GM18511 (cell line): ENCODE measurements at regions not wholly inside any gene's neighbourhood (a gene's known extent, or its start where the extent isn't known, plus 50 kb on each side); places are given as distances from the start of the nearest gene placed in this dataset.

Experiments
- ATAC-seq: cut with Tn5 transposase; IDR thresholded peaks from one replicate; pipeline ENCODE4 v1.9.1; 2021; ENCODE audit warnings: mild to moderate bottlenecking, moderate library complexity; ENCODE audit not compliant: unreplicated experiment

DNA sequence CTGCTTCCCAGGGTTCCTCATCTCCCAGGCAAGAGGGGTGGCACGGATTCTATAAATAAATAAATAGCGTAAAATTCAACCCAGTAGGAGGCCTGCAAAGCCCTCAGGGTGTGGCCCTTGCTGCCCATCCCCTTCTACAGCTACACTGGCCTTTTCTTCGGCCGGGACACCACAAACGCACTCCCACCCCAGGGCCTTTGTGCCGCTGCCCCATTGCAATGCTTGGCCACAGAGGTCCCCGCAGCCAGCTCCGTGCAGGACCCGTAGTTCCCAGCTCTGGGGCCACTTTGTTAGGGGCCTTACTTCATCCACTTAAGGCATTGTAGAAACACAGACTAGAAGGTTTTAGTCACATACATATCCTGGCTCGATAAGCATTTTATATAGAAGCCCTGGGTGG is 151.2 kb downstream of the ERMARD start:
- no peak for ATAC-seq

DNA sequence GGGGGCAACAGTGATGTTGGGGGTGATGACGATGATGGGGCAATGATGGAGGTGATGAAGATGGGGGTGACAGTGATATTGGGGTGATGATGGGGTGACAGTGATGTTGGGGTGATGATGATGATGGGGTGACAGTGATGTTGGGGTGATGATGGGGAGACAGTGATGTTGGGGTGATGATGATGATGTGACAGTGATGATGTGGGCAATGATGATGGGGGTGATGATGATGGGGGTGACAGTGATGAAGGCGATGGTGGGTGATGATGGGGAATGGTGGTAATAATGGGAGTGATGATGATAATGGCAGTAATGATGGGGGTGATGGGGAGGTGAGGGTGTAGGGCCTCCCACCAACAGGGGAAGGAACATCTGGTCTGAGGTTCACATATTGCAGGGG is 150.6 kb downstream of the ERMARD start:
- no peak for ATAC-seq

DNA sequence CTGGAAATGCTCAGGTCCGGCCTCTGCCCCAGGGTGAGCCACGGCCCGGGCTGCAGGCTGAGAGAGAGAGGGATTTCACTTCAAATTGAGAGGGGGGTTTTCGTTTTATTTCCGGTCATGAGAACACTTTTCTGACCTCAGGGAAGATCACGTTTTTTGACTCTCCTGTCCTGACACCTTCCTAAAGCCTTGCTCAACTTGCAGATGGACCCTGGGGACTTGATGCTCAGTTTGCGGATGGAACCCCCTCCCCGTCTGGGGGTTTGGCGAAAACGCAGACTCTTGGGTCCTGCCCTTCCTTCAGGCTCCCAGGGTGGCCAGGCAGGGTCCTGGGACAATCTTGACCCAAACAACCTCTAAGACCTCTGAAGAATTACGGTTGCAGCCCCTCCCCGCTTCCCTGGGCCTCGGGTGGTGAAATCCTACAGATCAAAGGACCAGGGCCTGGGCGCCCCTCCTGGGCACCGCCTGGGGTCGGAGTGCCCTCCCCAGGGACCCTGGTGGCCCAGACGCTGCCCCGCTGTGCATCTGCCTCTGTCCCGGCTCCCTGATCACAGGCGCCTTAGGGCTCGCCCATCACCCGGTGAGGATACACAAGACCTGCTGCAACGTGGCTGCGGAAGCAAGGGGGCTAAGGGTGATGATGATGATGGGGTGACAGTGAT is 148.2 kb downstream of the ERMARD start:
- no peak for ATAC-seq

DNA sequence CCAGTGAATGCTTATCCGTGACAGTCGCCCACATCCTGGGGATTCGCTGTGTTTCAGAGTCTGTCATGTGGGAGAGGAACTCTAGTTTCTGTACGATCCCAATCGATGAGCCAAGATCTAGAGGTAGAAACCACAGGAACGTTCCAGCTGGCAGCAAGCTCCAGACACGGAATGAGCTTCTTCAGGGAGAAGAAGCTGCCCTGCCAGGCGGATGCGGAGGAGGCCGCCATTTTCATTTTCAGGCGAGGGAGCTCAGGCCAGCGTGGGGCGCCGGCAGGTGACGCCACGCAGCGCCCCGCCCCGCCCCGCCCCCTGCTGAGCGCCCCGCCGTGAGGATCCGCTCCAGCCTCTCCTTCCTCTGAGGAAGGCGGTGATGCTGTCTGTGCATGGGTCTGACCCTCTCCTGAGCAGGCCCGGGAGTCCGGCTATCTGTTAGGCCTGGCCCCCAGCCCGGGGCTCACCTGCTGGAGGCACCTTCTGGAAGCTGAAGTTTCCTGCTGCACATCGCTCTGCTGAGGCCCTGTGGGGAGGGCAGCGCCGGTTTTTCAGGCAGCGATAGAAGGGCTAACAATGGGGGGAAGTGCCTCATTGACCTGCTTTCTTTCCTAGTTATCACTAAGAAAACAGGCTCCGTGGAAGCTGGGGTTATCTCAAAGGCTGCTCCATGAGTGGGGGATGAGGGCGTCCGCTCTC is 147.5 kb downstream of the ERMARD start:
- no peak for ATAC-seq

DNA sequence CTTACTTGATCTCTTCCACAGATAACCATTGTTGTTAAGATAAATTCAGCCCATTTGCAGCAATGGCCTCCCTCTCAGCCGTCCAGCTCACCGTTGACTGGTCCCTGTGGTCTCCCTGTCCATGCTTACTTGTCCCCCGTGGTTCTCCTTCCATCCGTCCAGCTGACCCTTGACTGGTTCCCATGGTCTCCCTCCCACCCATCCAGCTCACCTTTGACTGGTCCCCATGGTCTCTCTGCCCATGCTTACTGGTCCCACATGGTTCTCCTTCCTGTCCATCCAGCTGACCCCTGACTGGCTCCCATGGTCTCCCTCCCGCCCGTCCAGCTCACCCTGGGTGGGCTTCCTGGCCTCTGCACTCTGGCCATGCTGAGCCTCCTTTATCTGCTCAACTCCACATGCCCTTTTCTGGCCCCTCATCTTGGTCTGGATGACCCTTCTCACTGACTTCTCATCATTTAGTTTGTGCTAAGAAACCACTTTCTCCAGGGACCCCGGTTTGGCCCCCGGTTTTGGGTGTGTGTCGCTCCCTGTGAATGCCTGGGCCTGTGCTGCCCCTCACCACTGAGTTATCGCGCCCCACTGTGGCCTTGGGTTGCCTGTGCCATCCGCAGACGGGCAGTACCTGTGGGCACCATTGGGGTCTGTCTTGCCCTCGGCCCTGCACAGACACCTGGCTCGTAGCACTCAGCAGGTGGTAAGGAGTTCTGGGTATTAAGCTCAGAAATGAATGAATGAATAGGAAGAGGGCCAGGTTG is 146.4 kb downstream of the ERMARD start:
- no peak for ATAC-seq

DNA sequence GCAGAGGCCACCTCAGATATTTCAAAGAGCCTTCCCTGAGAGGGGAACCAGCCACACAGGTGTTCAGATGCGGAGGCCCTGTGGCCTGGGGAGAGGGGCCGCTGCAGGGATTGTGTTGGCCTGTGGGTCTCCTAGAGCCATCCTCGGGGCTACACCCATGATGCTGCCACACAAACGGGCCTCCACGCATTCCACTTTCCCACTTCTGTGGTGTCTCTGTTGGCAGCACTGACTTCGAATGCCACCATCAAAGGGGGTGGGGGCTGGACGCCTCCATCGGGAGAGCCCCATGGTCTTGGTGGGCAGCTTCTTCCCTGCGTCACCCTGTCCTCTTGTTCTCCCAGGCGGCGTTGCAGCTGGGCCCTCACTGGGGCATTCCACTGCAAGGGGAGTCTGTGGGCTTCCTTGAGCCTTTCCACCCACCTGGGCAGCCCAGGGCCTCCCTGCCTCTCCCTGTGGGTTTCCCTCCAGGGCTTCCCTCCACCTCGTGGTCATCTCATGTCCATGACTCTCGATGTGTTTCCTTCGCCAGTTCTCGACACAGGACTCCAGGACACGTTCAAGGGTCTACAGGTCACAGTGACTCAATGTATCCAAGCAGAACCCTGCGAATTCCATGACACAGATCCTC is 145.5 kb downstream of the ERMARD start:
- ATAC-seq, result no peak

DNA sequence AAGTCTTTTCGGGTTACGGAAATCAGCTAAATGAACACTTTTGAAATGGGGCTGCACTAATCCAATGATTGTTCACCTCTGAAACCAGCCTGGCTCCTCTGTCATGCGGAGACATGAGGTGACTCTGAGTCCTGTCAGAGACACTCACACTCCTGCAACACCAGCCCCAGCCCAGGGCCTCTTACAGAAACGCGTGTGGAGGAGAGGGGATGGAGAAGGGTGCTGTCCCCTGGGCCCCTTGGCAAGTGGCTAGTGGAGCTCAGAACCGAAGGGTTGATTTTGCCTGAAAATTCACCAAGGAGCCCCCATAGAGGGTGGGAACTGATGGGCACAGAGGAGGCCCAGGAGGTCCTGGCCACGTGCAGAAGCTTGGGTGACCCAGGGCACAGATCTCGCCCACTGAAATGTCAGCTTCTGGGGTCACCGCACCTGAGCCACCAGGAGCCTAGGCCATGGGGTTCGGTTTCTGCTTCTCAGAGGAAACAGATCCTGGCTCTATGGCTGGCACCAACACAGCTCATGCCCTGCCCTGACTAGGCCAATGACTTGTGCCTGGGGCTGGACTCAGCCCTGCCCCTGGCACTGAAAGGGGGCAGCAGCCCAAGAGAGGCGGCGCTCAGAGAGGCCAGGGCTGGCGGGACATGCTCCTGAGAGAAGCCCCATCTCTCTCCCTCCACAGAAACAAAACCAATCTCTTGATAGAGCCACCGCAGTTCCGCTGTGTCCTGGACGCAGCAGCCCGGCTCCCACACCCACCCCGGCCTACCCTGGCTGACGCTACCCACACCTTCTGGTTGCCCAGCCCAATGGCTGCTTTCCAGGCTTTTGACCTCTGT is 144.7 kb downstream of the ERMARD start:
- no peak for ATAC-seq

DNA sequence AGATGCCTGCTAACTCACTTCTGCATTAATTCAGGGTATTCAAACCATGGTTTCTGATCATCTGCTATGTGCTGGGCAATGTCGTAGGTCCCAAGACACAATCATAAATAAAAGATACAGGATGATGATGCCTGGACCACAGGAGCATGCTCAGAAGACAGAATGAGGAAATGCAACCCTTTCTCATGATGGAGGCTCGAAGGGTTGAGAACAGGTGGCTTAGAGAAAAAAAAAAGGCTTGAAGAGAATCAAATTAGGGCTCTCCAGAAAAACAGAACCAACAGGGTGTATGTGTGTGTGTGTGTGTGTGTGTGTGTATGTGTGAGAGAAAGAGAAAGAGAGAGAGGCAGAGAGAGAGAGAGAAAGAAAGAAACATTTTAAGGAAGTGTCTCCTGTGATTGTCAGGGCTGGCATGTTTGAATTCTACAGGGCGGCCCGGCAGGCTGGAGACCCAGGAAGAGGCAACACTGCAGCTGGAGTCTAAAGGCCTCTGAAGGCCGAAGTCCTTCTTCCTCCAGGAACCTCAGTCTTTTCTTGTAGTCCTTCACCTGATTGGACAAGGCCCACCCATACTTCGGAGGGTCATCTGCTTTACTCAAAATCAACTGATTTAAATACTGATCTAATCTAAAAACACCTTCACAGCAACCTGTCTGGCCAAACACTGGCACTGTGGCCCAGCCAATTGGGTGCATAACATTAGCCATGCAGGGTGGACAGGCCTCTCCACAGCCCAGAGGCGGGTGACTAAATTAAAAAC is 143.8 kb downstream of the ERMARD start:
- ATAC-seq, result no peak

DNA sequence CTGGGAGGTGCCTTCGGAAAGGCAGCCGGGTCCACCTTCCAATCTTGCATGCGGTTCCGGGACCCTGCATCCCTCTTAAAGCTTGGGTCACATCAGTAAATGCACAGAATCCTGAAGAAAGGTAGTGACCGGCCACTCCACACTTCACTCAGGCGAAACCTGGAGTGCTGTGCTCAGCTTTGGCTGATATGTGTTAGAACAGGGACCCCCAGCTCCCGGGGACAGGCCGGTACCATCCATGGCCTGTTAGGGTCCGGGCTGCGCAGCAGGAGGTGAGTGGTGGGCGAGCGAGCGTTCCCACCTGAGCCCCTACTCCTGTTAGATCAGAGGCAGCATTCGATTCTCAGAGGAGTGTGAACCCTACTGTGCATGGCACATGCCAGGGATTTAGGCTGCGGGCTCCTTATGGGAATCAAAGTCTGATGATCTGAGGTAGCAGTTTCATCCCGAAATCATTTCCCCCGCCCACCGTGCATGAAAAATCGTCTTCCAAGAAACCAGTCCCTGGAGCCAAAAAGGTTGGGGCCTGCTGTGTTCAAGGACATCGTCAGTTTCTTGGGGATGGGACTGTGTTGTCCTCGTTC is 143.0 kb downstream of the ERMARD start:
- ATAC-seq, result no peak

DNA sequence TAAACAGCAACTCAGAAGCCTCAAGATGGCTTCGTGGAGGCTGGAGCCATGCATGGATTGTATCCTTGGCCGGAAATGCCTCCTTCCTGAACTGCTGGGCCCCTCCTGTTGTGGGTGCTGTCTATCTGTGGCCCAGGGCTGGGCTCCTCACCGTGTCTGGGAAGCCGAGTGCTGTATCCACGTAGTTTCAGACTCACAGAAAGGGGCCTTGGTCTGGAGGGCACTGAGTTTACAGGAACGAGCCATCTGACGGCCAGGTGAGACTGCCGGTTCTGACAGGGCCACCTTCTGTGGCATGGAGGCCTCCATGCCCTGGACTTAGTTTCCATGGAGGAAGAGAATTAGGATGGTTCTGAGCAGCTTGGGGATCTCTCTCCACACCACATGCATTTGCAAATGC is 142.2 kb downstream of the ERMARD start:
- ATAC-seq, result no peak

DNA sequence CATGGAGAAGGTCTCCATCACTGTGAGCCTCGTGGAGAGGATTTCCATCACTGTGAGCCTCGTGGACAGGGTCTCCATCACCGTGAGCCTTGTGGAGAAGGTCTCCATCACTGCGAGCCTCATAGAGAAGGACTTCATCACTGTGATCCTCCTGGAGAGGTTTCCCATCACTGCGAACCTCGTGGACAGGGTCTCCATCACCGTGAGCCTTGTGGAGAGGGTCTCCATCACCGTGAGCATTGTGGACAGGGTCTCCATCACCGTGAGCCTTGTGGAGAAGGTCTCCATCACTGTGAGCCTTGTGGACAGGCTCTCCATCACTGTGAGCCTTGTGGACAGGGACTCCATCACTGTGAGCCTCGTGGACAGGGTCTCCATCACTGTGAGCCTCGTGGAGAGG is 140.4 kb downstream of the ERMARD start:
- ATAC-seq, result no peak

DNA sequence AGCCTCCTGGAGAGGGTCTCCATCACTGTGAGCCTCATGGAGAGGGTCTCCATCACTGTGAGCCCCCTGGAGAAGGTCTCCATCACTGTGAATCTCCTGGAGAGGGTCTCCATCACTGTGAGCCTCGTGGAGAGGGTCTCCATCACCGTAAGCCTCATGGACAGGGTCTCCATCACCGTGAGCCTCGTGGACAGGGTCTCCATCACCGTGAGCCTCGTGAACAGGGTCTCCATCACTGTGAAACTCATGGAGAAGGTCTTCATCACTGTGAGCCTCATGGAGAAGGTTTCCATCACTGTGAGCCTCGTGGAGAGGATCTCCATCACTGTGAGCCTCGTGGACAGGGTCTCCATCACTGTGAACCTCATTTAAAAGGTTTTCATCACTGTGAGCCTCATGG is 140.0 kb downstream of the ERMARD start:
- no peak for ATAC-seq

DNA sequence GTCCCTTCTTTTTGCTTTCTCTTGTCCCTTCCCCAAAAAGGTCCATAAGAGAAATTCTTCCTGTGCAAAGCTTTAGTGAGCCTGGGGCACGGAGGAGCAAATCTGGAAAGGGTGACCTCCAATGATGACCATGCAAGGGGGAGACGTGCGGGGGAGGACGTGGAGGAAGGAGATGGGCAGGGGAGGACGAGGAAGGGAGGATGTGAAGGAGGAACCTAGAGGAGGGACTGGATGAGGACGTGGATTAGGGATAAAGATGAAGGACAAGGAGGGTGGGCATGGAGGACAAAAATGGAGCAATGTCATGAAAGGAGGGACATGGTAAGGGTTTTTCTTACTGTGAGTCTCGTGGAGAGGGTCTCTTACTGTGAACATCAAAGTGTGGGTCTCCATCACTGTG is 139.5 kb downstream of the ERMARD start:
- no peak for ATAC-seq

DNA sequence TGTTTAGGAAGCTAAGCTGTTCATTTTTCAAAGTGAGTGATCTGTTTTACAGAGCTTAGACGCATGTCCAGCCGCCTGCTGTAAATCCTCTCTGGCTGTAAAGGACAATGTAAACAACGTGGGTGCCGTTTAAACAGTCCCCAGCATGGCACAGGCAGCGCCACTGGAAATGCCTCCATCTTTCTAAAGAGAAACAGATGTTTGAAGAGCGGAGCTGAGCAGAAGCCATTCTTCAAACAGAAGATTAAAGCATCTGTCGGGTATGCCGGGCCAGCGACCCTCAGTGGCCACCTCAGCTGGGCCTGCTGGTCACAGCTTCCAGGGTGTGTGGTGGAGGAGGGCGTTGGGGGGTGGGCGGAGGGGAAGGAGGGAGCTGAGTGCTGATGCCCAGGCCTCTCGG is 138.6 kb downstream of the ERMARD start:
- no peak for ATAC-seq

DNA sequence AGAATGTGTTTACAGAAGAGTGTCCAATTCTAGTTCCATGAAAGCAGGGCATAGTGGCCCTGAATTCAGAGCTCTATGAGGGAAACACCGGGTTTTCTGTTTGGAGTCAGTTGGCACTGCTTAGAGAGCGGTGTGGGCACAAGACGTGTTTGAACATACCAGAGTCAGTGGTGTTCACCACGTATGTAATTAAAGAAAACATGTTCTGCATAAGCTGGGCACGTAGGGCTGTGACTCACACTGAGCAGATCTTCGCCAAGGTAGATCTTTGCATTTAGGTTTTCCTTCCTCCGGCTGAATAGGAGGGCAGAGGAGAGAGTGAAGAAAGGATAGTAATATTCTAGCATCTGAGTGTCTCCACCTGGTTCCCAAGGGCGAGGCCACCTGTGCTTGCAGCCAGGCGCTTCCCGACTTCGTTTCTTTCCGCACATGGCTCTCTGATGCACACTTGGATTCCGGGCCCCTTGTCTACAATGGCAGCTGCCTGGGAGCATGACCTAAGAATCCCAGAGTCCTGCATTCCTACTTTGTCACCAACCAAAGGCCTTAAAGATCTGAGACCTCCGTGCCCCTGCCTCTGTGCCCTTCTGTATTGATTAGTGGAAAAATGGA is 136.2 kb downstream of the ERMARD start:
- no peak for ATAC-seq

DNA sequence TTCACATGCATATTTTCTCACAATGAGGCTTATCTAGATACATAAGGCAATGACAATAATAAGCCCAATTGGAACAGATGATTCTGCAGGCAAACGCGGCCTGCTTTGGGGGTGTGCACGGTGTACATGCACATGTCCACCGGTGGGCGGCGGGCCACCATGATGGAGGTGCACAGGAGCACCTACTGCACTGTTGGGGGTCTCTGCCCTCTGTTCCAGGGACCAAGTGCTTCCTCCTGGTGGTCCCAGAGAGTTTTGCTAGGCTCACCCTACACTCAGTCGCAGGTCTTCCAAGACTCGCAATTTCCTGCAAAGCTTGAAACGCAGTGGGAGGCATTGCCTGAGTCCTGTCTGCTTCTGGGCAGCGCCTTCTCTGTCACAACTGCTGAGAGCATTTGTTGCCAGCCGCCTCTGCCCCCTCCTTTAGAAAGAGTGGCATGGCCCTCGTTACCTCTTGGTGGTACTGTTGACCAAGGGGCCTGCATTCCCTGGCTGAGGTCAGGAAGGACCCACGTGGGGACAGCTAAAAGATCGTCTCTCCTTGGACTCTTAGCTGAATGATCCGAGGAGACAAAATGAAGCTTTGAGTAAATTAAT is 135.3 kb downstream of the ERMARD start:
- ATAC-seq, result no peak

DNA sequence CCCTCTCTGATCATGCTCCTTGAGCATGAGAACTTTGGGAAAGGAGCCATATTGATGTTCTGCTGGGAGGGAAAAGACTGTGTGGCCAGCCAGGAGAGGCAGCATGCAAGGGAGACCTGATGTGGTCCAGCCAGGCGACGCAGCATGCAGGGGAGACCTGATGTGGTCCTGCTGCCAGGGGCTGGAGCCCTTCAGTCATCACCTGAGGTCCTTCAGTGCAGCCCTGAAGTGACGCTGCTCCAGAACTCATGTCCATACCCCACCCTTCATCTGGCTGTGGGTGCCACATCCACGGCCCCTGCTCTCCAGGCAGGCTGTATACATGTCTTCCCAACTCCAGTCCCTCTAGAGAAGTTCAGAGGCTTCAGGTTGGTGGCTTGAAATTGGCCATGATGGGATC is 134.4 kb downstream of the ERMARD start:
- no peak for ATAC-seq

DNA sequence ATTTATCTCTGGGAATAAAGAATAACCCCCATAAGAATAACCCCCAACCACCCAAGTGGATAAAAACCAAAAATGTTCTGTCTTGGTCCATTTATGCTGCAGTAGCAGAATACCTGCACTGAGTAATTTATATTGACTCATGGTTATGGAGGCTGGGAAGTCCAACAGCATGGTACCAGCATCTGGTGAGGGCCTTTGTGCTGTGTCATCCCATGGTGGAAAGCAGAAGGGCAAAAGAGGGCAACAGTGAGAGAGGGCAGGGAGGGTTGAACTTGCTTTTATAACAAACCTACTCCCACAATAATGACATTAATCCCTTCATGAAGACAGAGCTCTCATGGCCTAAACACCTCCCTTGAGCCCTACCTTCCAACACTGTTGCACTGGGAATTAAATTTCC is 133.7 kb downstream of the ERMARD start:
- no peak for ATAC-seq

DNA sequence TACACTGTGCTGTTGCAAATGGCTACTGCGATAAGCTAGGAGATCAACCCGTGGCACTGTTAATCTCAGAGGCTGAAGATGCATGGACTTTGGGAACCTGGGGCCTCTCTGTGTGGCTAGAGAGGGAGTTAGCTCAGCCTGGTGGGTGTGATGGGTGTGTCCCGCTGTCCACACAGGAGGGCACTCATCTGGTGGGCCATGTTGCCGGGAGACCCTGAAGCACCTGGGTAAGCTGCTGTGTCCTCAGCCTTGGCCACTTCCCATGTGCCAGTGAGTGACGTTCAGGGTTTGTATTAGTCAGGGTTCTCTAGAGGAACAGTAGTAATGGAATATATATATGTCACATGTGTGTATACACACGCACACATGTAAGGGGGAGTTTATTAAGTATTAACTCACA is 132.7 kb downstream of the ERMARD start:
- ATAC-seq, result no peak
